ENCODE measurements at regions not wholly inside any gene's neighbourhood (a gene's known extent, or its start where the extent isn't known, plus 50 kb on each side); places are given as distances from the start of the nearest gene placed in this dataset.

- DNase-seq = no peak
These were observed 238.8 kb upstream of the RGS6 start for GRCh38 chr14:71693381-71693780.

- DNase-seq = no peak
These were observed 237.4 kb upstream of the RGS6 start for GRCh38 chr14:71694591-71695530.

- DNase-seq = no peak
These were observed 236.4 kb upstream of the RGS6 start for GRCh38 chr14:71695611-71696350.

- DNase-seq = no peak
These were observed 234.2 kb upstream of the RGS6 start for GRCh38 chr14:71698027-71698426.

GRCh38 chr14:71698673-71699072, 233.6 kb upstream of the RGS6 start:
- DNase-seq = no peak

- DNase-seq = no peak
These were observed 230.2 kb upstream of the RGS6 start for GRCh38 chr14:71701990-71702389.

GRCh38 chr14:71702786-71703185, 229.4 kb upstream of the RGS6 start:
- no peak for DNase-seq

- DNase-seq = no peak
These were observed 228.8 kb upstream of the RGS6 start for GRCh38 chr14:71703477-71703876.

GRCh38 chr14:71704210-71704609, 228.0 kb upstream of the RGS6 start:
- no peak for DNase-seq

- no peak for DNase-seq
These were observed 226.8 kb upstream of the RGS6 start for GRCh38 chr14:71705460-71705859.

- no peak for DNase-seq
These were observed 223.2 kb upstream of the RGS6 start for GRCh38 chr14:71709076-71709475.

- DNase-seq = no peak
These were observed 222.2 kb upstream of the RGS6 start for GRCh38 chr14:71709987-71710386.

GRCh38 chr14:71711125-71711524, 221.1 kb upstream of the RGS6 start:
- no peak for DNase-seq

GRCh38 chr14:71711619-71712018, 220.6 kb upstream of the RGS6 start:
- peak; percentile 46 for DNase-seq

GRCh38 chr14:71712478-71712877, 219.8 kb upstream of the RGS6 start:
- DNase-seq = no peak

GRCh38 chr14:71713016-71713415, 219.2 kb upstream of the RGS6 start:
- DNase-seq = no peak

- DNase-seq = no peak
These were observed 218.8 kb upstream of the RGS6 start for GRCh38 chr14:71713451-71713850.

GRCh38 chr14:71714225-71714624, 218.0 kb upstream of the RGS6 start:
- DNase-seq = peak; percentile 57

GRCh38 chr14:71716041-71716772, 216.0 kb upstream of the RGS6 start:
- no peak for DNase-seq

GRCh38 chr14:71720978-71721624, 211.1 kb upstream of the RGS6 start:
- DNase-seq = peak; percentile 62

- no peak for DNase-seq
These were observed 210.4 kb upstream of the RGS6 start for GRCh38 chr14:71721791-71722190.

- DNase-seq = no peak
These were observed 209.3 kb upstream of the RGS6 start for GRCh38 chr14:71722885-71723284.
